ENCODE measurements at regions not wholly inside any gene's neighbourhood (a gene's known extent, or its start where the extent isn't known, plus 50 kb on each side); places are given as distances from the start of the nearest gene placed in this dataset.
A peak's percentile ranks its signal among the peaks of the same experiment; 100 is the strongest.

DNA sequence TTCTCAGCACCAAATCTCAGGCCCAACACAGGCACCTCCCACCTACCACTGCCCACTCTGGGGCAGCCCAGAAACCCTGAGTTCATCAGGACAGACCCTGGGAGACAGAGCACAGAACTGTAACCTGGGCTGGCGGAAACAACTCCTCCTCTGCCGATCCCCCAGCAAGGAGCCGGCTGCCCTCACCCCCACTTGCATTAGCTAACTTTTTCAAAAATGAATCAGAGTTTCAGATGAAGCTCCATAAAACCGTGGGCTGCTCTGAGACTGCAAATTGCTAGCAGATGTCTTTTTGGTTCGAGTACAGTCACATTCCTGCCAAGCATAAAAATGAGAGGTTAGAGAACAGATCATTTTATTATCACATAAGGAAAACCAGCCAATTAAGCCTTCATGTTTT is 93.4 kb upstream of the PARD3 start:
- Histone ChIP-seq H3K27ac (peak overlapping the region in 1 of 4 donors; percentile 54), H3K4me1 (peaks cover 0 to 30% (median 3%) of the 10 kb centered on the region in 4 donors), H3K36me3 (no peaks in the 10 kb centered on the region), H3K4me3 (no peak overlapping the region), H3K9me3 (no peaks in the 10 kb centered on the region), H3K27me3 (no peaks in the 10 kb centered on the region)
- TF ChIP-seq EP300 (IDR thresholded peaks at IDR 0.05), result no peak
- TF ChIP-seq, protein P1, sequence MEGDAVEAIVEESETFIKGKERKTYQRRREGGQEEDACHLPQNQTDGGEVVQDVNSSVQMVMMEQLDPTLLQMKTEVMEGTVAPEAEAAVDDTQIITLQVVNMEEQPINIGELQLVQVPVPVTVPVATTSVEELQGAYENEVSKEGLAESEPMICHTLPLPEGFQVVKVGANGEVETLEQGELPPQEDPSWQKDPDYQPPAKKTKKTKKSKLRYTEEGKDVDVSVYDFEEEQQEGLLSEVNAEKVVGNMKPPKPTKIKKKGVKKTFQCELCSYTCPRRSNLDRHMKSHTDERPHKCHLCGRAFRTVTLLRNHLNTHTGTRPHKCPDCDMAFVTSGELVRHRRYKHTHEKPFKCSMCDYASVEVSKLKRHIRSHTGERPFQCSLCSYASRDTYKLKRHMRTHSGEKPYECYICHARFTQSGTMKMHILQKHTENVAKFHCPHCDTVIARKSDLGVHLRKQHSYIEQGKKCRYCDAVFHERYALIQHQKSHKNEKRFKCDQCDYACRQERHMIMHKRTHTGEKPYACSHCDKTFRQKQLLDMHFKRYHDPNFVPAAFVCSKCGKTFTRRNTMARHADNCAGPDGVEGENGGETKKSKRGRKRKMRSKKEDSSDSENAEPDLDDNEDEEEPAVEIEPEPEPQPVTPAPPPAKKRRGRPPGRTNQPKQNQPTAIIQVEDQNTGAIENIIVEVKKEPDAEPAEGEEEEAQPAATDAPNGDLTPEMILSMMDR (IDR thresholded peaks at IDR 0.05), result no peak
- TF ChIP-seq POLR2A (IDR thresholded peaks at IDR 0.05), result no peak
- 39 to 54% methylated on average over 5 of the region's 5 CpGs for WGBS, 2 donors
- DNase-seq (ENCODE audit: low spot score in 2 of 2), result no peak

DNA sequence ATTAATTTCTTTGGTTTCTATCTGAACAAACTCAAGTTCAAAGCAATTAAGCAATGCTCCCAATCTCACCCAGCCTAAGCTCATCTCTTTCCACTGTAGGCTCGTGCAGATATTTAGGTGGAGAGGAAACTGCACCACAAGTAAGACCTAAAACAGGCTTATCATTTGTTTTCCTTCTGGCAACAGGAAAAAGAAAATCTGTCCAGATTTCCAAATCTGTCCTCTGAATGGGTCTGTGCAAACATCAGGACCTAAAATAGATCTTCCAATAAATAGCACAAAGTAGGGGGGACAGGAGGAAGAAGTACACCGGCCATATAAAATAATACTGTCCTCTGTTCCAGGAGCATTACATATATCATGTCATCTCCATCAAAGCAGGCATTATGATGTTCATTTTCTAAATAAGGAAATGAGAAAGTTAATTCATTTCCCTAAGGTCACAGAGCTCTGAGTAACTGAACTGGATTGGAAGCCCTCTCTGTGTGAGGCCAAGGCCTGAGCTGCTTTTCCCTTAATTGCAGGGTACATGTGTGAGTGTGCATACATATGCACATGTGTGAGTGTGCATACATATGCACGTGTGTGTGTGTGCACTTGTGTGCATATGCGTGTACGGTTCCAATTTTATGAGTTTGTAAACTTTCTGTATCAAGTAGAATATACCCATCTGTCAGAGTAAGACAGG is 92.8 kb upstream of the PARD3 start:
- TF ChIP-seq POLR2A (IDR thresholded peaks at IDR 0.05), result no peak
- no peak for TF ChIP-seq EP300 (IDR thresholded peaks at IDR 0.05)
- TF ChIP-seq, protein P1 (IDR thresholded peaks at IDR 0.05), result no peak
- H3K36me3 ChIP-seq, result no peaks in the 10 kb centered on the region
- no peak overlapping the region for H3K4me3 ChIP-seq
- no peak for DNase-seq (ENCODE audit: low spot score in 2 of 2)
- no peaks in the 10 kb centered on the region for H3K9me3 ChIP-seq
- H3K27me3 ChIP-seq, result no peaks in the 10 kb centered on the region
- H3K27ac ChIP-seq, result peak overlapping the region in 1 of 4 donors; percentile 54
- 49 to 53% methylated on average over 5 of the region's 5 CpGs for WGBS, 2 donors
- peaks cover 0 to 30% (median 3%) of the 10 kb centered on the region in 4 donors for H3K4me1 ChIP-seq

DNA sequence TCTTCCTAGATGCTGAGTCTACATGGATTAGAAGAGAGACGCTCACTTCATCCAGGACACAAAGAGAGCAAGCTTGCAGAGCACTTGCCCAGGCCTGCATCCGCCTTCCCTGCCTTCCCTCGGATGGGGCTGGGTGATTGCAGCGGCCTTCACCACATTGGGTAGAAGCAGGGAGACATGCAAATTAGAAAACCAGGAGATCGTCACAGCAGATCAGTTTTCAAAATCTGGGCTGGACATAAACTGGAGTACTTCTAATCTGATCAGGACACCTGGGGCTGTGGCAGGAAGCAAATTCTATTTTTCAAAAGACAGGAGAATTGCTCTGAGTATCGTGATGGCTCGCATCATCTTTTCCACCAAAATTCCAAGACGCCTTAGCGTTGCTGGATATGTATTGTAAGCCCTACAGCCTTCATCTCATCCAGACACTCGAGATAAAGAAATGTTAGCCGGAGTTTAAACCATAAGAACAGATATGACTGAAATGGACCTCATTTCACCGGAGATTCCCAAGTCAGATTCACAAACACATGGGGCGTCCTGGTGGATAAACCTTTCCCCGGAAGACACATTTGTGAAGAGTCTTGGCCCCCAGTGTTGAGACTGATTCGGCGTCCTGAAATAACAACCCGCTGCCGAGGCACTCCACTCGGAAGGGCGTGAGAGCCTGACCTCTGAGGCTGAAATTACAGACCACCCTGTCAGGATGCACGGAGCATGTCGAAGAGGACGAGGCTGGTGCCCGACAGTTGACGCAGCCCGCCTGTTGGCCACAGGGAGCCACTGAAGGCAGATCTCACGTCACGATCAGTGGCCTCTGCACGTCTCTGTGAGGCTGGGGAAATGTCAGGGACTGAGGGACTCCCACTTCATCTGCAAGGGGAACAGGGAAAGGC is 91.2 kb upstream of the PARD3 start:
- peaks cover 0 to 30% (median 3%) of the 10 kb centered on the region in 4 donors for H3K4me1 ChIP-seq
- H3K4me3 ChIP-seq, result no peak overlapping the region
- no peaks in the 10 kb centered on the region for H3K36me3 ChIP-seq
- peak; percentile 41 to 42 for DNase-seq (ENCODE audit: low spot score in 2 of 2)
- H3K27ac ChIP-seq, result peak overlapping the region in 2 of 4 donors; percentile 36 to 39
- no peaks in the 10 kb centered on the region for H3K9me3 ChIP-seq
- no peak for TF ChIP-seq EP300 (IDR thresholded peaks at IDR 0.05)
- no peak for TF ChIP-seq POLR2A (IDR thresholded peaks at IDR 0.05)
- TF ChIP-seq, protein P1 (IDR thresholded peaks at IDR 0.05), result no peak
- WGBS, 2 donors, result 49 to 63% methylated on average over 21 to 29 of the region's 29 CpGs
- no peaks in the 10 kb centered on the region for H3K27me3 ChIP-seq

DNA sequence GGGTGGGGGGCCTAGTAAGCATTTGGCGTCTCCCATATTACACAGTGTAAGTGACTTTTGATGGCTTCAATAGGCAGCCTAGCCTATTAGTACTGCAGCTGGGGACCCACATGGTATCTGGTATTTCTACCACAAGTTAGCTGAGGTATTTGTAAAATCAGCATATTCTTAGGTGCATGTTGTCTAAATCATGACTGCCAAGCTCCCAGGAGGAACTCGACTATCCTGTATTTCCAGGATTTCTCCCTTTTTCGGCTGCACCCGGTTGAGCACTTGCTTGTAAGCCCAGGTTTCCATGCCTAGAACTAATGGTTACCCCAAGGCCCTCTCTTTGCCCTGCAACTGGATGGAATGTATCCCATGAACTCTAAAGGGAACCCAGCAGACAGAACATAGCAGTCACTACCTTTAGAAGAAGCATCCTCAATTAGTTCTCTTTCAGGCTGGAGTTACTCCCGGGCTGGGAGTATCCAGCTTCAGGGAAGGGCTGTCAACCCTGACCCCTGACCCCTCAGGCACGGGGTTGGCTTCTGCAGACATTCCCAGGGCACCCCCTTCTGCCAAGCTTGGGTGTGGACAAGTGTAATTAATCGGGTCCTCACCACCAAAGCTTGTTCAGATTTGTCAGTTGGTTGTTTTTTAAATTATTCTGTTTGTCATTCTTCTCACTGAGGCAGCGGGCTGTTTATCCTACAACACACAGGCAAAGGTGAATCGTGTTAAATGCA is 90.3 kb upstream of the PARD3 start:
- Histone ChIP-seq H3K36me3 (no peaks in the 10 kb centered on the region), H3K27ac (peak overlapping the region in 1 of 4 donors; percentile 11), H3K27me3 (no peaks in the 10 kb centered on the region), H3K9me3 (no peaks in the 10 kb centered on the region), H3K4me3 (no peak overlapping the region), H3K4me1 (peaks cover 0 to 30% (median 3%) of the 10 kb centered on the region in 4 donors)
- 70 to 71% methylated on average over 9 of the region's 9 CpGs for WGBS, 2 donors
- no peak for DNase-seq (ENCODE audit: low spot score in 2 of 2)
- TF ChIP-seq, protein P1 (IDR thresholded peaks at IDR 0.05), result no peak
- TF ChIP-seq POLR2A (IDR thresholded peaks at IDR 0.05) (no peak), EP300 (IDR thresholded peaks at IDR 0.05) (no peak)

Measured in tibial nerve (tissue), 4 donors.